ENCODE measurements at regions not wholly inside any gene's neighbourhood (a gene's known extent, or its start where the extent isn't known, plus 50 kb on each side); places are given as distances from the start of the nearest gene placed in this dataset.
"Not testable (repeated sequence)": the region's sequence is repeated elsewhere in the genome, so short reads cannot be mapped to it uniquely, and the experiment has no call there.

DNA sequence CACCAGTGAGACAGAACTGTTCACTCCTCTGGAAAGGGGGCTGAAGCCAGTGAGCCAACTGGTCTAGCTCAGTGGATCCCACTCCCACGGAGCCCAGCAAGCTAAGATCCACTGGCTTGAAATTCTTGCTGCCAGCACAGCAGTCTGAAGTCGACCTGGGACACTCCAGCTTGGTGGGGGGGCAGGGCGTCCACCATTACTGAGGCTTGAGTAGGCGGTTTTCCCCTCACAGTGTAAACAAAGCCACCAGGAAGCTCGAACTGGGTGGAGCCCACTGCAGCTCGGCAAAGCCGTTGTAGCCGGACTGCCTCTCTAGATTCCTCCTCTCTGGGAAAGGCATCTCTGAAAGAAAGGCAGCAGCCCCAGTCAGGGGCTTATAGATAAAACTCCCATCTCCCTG is 52.3 kb upstream of the BBX start:
- DNase-seq: not testable (repeated sequence)

Measured in effector CD8-positive, alpha-beta T cell (primary cell).